A673 (cell line): ENCODE measurements at regions not wholly inside any gene's neighbourhood (a gene's known extent, or its start where the extent isn't known, plus 50 kb on each side); places are given as distances from the start of the nearest gene placed in this dataset.

Experiments used
- BruUV-seq: library from RNA; stranded (reverse); fragments of 400-500 nt; replicated peaks from 2 replicates; lab custom pipeline; 2021; lab: Mats Ljungman, UMichigan
- CTCF ChIA-PET: fragments of 300-600 bp; sonication (Branson Sonifier 250); formaldehyde crosslinking; loops from one replicate; lab custom pipeline; 2022; ENCODE audit warnings: antibody characterized with exemption; lab: Charles Lee
- POLR2A ChIA-PET: fragments of 300-600 bp; sonication (Branson Sonifier 250); formaldehyde crosslinking; loops from one replicate; lab custom pipeline; 2022; ENCODE audit warnings: antibody characterized with exemption; ENCODE audit not compliant: low non-redundant PET; lab: Charles Lee
- DNase-seq: peaks from one replicate; pipeline ENCODE4 v3.0.0-alpha.2; 2015; ENCODE audit warnings: low spot score
- H3K27ac ChIP-seq: fragments of 200-600 bp; sonication (generic); 2 replicates; pipeline ENCODE4 v1.5.1; 2016; ENCODE audit warnings: mixed run types, low read depth, mild to moderate bottlenecking, mixed read lengths, antibody characterized with exemption, low read length; ENCODE audit not compliant: poor library complexity, severe bottlenecking
- H3K27me3 ChIP-seq: fragments of 200-600 bp; sonication (generic); replicated peaks from 2 replicates; pipeline ENCODE4 v1.6.1; 2017; ENCODE audit warnings: mixed run types, low read depth, mild to moderate bottlenecking, mixed read lengths, antibody characterized with exemption, low read length; ENCODE audit not compliant: insufficient read depth, poor library complexity
- H3K36me3 ChIP-seq: fragments of 200-600 bp; sonication (generic); 2 replicates; pipeline ENCODE4 v1.6.1; 2016; ENCODE audit warnings: mixed run types, mild to moderate bottlenecking, mixed read lengths, antibody characterized with exemption, low read length; ENCODE audit not compliant: insufficient read depth, poor library complexity, severe bottlenecking
- H3K4me1 ChIP-seq: fragments of 200-600 bp; sonication (generic); 2 replicates; pipeline ENCODE4 v1.6.1; 2017; ENCODE audit warnings: mixed run types, mild to moderate bottlenecking, mixed read lengths, antibody characterized with exemption, low read length; ENCODE audit not compliant: insufficient read depth, poor library complexity, severe bottlenecking
- H3K4me3 ChIP-seq: fragments of 200-600 bp; sonication (generic); 2 replicates; pipeline ENCODE4 v1.5.1; 2016; ENCODE audit warnings: low read depth, mixed run types, mild to moderate bottlenecking, mixed read lengths, low read length; ENCODE audit not compliant: poor library complexity, severe bottlenecking
- H3K9me3 ChIP-seq: fragments of 200-600 bp; sonication (generic); 2 replicates; pipeline ENCODE4 v1.6.1; 2016; ENCODE audit warnings: mixed run types, low read depth, mild to moderate bottlenecking, mixed read lengths, antibody characterized with exemption, low read length; ENCODE audit not compliant: poor library complexity, severe bottlenecking
- CTCF ChIP-seq: fragments of 300-800, 200-600 bp; sonication (generic); conservative IDR thresholded peaks from 2 replicates; pipeline ENCODE4 v1.5.1; 2017; ENCODE audit warnings: low read depth, mild to moderate bottlenecking, antibody characterized with exemption, low read length, moderate library complexity, mixed read lengths
- EZH2 ChIP-seq: fragments of 200-600 bp; sonication (generic); IDR thresholded peaks from 2 replicates; pipeline ENCODE4 v1.6.1; 2017; ENCODE audit warnings: borderline replicate concordance, low read depth, mild to moderate bottlenecking, mixed read lengths, antibody characterized with exemption, low read length; ENCODE audit not compliant: poor library complexity, severe bottlenecking
- intact Hi-C: fragments of 100-400 bp; cut with micrococcal nuclease; formaldehyde crosslinking; loops from one replicate; pipeline ENCODE4 v1.10.0; 2022; ENCODE audit not compliant: unreplicated experiment

- Histone ChIP-seq H3K4me1 (no peaks in the 10 kb centered on the region), H3K9me3 (no peaks in the 10 kb centered on the region), H3K27ac (no peak overlapping the region), H3K4me3 (no peak overlapping the region), H3K27me3 (peaks cover 43% of the 10 kb centered on the region), H3K36me3 (no peaks in the 10 kb centered on the region)
- ChIA-PET POLR2A (no interaction called here), CTCF (no interaction called here)
- TF ChIP-seq CTCF = no peak
- TF ChIP-seq EZH2 = no peak
- intact Hi-C loops = no loop called here
- DNase-seq = no peak
- BruUV-seq = no TSS peak
Measured at GRCh38 chr7:27344471-27344870, 101.9 kb downstream of the EVX1 start.

DNA sequence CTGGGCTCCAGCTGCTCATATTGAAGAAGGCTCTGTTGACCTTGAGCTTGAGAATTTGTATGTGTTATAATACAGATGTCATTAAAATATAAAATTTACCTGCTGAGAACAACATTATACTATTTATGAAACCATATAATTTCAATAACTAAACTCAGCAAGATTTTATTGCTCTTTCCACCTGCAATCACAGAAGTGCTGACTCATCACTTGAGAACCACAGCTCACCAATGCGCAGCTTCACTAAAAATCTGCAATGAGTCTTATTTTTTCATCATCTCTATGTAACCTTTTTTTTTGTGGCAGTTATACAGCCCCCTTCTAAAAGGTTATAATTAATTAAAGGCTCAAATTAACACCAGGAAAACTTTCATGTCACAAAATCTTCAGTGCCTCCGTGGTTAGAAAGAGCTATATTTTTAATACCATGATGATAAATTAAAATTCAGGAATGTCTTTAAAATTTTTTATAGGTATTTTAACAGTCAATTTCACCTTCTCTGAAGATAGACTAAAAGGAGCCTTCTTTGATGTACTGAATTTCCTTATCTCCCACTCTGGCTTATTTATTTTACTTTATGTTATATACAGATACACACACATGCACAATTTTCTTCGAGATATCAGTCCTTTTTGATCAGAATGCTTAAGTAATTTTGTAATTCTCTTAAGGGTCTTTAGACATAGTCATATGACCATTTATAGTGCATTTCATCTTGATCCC lies 102.7 kb downstream of the EVX1 start:
- POLR2A ChIA-PET = no interaction called here
- no TSS peak for BruUV-seq
- peaks cover 49% of the 10 kb centered on the region for H3K27me3 ChIP-seq

GRCh38 chr7:27345997-27346396 lies 103.4 kb downstream of the EVX1 start:
- Histone ChIP-seq H3K4me3 (no peak overlapping the region), H3K27me3 (peaks cover 52% of the 10 kb centered on the region), H3K36me3 (no peaks in the 10 kb centered on the region), H3K9me3 (no peaks in the 10 kb centered on the region), H3K27ac (no peak overlapping the region), H3K4me1 (no peaks in the 10 kb centered on the region)
- TF ChIP-seq CTCF (no peak), EZH2 (no peak)
- POLR2A ChIA-PET = no interaction called here
- CTCF ChIA-PET = no interaction called here
- DNase-seq = no peak
- intact Hi-C loops = no loop called here
- no TSS peak for BruUV-seq

More for the DNA sequence above, 102.7 kb downstream of the EVX1 start:
- Histone ChIP-seq H3K9me3 (no peaks in the 10 kb centered on the region), H3K4me3 (no peak overlapping the region), H3K27ac (no peak overlapping the region), H3K36me3 (no peaks in the 10 kb centered on the region), H3K4me1 (no peaks in the 10 kb centered on the region)
- intact Hi-C loops = no loop called here
- TF ChIP-seq EZH2 (no peak), CTCF (no peak)
- no peak for DNase-seq
- CTCF ChIA-PET = no interaction called here
